ENCODE measurements at regions not wholly inside any gene's neighbourhood (a gene's known extent, or its start where the extent isn't known, plus 50 kb on each side); places are given as distances from the start of the nearest gene placed in this dataset.
"Not testable (repeated sequence)": the region's sequence is repeated elsewhere in the genome, so short reads cannot be mapped to it uniquely, and the experiment has no call there.

DNA sequence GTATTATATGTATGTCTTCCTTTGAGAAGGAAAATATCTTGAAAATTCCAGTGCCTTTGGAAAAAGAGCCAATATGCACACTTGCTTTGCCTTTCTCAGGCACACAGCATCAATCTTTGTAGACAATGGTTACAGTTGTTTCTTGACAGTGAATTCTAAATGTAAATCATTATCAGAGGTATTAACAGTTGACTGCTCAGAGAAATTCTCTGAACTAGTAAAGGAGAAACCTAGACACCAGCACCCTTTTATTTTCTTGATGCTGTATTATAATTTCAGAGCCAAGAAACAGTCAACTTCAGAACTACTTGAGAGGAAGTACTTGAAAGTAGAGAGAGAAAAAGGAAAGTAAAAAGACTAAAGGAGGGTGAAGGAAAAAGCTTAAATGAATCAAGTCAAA, 185.8 kb upstream of the SMIM30 start:
- H3K4me3 ChIP-seq (ENCODE audit: low read depth, low read length), result no peak overlapping the region
- TF ChIP-seq, protein P1, sequence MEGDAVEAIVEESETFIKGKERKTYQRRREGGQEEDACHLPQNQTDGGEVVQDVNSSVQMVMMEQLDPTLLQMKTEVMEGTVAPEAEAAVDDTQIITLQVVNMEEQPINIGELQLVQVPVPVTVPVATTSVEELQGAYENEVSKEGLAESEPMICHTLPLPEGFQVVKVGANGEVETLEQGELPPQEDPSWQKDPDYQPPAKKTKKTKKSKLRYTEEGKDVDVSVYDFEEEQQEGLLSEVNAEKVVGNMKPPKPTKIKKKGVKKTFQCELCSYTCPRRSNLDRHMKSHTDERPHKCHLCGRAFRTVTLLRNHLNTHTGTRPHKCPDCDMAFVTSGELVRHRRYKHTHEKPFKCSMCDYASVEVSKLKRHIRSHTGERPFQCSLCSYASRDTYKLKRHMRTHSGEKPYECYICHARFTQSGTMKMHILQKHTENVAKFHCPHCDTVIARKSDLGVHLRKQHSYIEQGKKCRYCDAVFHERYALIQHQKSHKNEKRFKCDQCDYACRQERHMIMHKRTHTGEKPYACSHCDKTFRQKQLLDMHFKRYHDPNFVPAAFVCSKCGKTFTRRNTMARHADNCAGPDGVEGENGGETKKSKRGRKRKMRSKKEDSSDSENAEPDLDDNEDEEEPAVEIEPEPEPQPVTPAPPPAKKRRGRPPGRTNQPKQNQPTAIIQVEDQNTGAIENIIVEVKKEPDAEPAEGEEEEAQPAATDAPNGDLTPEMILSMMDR (IDR thresholded peaks at IDR 0.05; ENCODE audit: insufficient read depth, low read depth, low read length, missing control alignments), result no peak
- no peak for DNase-seq (ENCODE audit: low read depth)

- DNase-seq (ENCODE audit: low read depth); H3K4me3 ChIP-seq (ENCODE audit: low read depth, low read length): not testable (repeated sequence)
Measured at GRCh38 chr7:113303388-113303787, 185.0 kb upstream of the SMIM30 start.

DNA sequence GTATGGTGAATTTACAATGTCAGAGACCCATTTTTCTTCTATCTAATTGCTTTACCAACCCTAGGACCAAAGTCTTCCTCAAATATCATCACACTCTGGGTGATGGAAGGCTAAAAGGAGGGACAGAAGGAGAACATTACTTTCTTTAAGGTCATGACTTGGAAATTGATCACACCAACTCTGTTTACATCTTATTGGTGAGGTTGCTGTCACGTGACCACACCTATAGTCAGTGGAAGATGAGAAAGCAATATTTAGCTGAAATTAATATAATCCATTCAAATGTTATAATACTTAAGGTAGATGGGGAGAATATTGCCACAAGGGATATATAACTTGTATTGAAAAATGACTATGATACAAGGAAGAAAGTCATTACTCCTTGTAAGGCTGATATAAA, 183.6 kb upstream of the SMIM30 start:
- TF ChIP-seq, protein P1 (IDR thresholded peaks at IDR 0.05; ENCODE audit: insufficient read depth, low read depth, low read length, missing control alignments), result no peak
- DNase-seq (ENCODE audit: low read depth), result no peak
- H3K4me3 ChIP-seq (ENCODE audit: low read depth, low read length), result no peak overlapping the region

GRCh38 chr7:113301141-113301540, 182.8 kb upstream of the SMIM30 start:
- H3K4me3 ChIP-seq (ENCODE audit: low read depth, low read length), result no peak overlapping the region
- TF ChIP-seq, protein P1 (IDR thresholded peaks at IDR 0.05; ENCODE audit: insufficient read depth, low read depth, low read length, missing control alignments), result no peak
- DNase-seq (ENCODE audit: low read depth), result no peak

- DNase-seq (ENCODE audit: low read depth), result no peak
- TF ChIP-seq, protein P1 (IDR thresholded peaks at IDR 0.05; ENCODE audit: insufficient read depth, low read depth, low read length, missing control alignments), result no peak
Measured at GRCh38 chr7:113299748-113300147, 181.4 kb upstream of the SMIM30 start.

DNA sequence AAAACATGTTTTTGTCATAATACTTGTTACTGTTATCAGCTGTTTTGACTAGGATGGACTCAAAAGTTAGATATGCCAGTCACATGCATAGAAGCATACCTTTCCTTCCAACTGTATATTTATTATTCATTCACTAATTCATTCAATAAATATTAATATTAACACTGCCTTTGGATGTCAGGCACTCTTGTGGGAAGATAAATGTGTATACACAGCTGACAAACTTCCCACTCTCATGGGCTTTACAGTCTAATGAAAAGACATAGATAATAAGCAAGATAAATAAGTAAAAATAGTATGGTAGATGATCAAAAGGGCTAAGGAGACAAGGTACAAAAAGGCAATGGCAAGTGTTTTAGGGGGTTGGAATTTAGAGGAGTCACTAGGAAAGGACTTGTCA, 180.1 kb upstream of the SMIM30 start:
- TF ChIP-seq, protein P1 (IDR thresholded peaks at IDR 0.05; ENCODE audit: insufficient read depth, low read depth, low read length, missing control alignments), result no peak
- DNase-seq (ENCODE audit: low read depth), result no peak
- no peak overlapping the region for H3K4me3 ChIP-seq (ENCODE audit: low read depth, low read length)

More at GRCh38 chr7:113299748-113300147, 181.4 kb upstream of the SMIM30 start:
- H3K4me3 ChIP-seq (ENCODE audit: low read depth, low read length), result no peak overlapping the region

DNA sequence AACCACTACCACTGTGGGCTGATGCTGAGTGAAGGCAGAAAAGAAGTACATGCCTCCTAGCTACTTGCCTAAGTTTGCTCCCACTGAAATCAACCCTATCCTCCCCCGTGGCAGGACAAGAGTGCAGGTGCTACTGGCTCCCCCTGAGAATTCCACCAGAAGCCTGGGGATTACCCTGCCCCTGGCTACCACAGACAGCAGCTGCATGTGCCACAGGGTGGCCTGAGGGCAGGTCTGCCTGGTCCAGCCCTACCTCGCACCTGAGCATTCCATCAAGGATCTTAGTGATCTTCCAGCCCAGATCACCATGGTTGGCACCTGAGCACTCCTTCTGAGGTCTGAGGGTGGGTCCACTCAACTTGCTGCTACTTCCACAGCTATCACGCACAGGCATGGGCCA, 176.4 kb upstream of the SMIM30 start:
- no peak for DNase-seq (ENCODE audit: low read depth)
- TF ChIP-seq, protein P1 (IDR thresholded peaks at IDR 0.05; ENCODE audit: insufficient read depth, low read depth, low read length, missing control alignments), result no peak
- H3K4me3 ChIP-seq (ENCODE audit: low read depth, low read length), result no peak overlapping the region
